Mesothelial cell of epicardium (in vitro differentiated cells): ENCODE measurements at regions not wholly inside any gene's neighbourhood (a gene's known extent, or its start where the extent isn't known, plus 50 kb on each side); places are given as distances from the start of the nearest gene placed in this dataset.

Source experiments
- DNase-seq, 2 experiments: peaks; one replicate each; pipeline ENCODE4 v3.0.0; 2021; ENCODE audit warnings: low spot score in 2 of 2; ENCODE audit not compliant: unreplicated experiment in 2 of 2
- H3K27ac Mint-ChIP-seq: 2 replicates; pipeline ENCODE4 v1.8.0; 2021; ENCODE audit warnings: mixed read lengths
- H3K27me3 Mint-ChIP-seq: 2 replicates; pipeline ENCODE4 v1.8.0; 2021; ENCODE audit warnings: low read depth, mixed read lengths
- H3K36me3 Mint-ChIP-seq: 2 replicates; pipeline ENCODE4 v1.8.0; 2021; ENCODE audit warnings: mixed read lengths
- H3K4me1 Mint-ChIP-seq: 2 replicates; pipeline ENCODE4 v1.8.0; 2021; ENCODE audit warnings: mixed read lengths
- H3K4me3 Mint-ChIP-seq: 2 replicates; pipeline ENCODE4 v1.8.0; 2021; ENCODE audit warnings: mild to moderate bottlenecking, moderate library complexity, mixed read lengths
- H3K9me3 Mint-ChIP-seq: 2 replicates; pipeline ENCODE4 v1.8.0; 2021; ENCODE audit warnings: mixed read lengths
- TF ChIP-seq, protein P1 (sequence below): fragments of 200-600 bp; sonication (generic); IDR thresholded peaks from one replicate; pipeline ENCODE4 v1.5.0; 2021; ENCODE audit warnings: antibody characterized with exemption; ENCODE audit not compliant: unreplicated experiment

DNA sequence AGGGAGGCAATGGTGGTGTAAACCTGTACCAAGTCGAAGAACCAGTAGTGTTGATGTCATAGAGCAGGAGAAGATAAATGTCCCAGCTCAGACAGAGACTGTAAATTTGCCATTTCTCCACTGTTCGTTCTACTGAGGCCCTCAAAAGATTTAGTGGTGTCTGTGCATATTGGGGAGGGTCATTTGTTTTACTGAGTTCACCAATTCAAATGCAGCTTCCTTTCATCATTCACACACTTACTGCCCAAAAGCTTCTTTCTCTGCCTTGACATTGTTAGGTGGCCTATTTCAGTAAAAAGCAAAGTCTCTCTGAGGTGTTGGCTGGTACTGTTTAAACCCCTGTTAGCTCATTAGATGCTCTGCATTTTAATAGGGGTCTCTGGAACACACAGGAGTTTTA lies 86.2 kb upstream of the EDNRB start:
- Mint-ChIP-seq H3K4me1 (peaks cover 5% of the 10 kb centered on the region), H3K9me3 (peaks cover 21% of the 10 kb centered on the region), H3K4me3 (no peak overlapping the region), H3K36me3 (no peaks in the 10 kb centered on the region), H3K27me3 (no peaks in the 10 kb centered on the region), H3K27ac (no peak overlapping the region)
- DNase-seq = no peak
- TF ChIP-seq, protein P1, sequence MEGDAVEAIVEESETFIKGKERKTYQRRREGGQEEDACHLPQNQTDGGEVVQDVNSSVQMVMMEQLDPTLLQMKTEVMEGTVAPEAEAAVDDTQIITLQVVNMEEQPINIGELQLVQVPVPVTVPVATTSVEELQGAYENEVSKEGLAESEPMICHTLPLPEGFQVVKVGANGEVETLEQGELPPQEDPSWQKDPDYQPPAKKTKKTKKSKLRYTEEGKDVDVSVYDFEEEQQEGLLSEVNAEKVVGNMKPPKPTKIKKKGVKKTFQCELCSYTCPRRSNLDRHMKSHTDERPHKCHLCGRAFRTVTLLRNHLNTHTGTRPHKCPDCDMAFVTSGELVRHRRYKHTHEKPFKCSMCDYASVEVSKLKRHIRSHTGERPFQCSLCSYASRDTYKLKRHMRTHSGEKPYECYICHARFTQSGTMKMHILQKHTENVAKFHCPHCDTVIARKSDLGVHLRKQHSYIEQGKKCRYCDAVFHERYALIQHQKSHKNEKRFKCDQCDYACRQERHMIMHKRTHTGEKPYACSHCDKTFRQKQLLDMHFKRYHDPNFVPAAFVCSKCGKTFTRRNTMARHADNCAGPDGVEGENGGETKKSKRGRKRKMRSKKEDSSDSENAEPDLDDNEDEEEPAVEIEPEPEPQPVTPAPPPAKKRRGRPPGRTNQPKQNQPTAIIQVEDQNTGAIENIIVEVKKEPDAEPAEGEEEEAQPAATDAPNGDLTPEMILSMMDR = no peak

- H3K4me1 Mint-ChIP-seq = peaks cover 5% of the 10 kb centered on the region
- TF ChIP-seq, protein P1 = no peak
- peaks cover 30% of the 10 kb centered on the region for H3K9me3 Mint-ChIP-seq
- DNase-seq = no peak
- H3K27ac Mint-ChIP-seq = no peak overlapping the region
- H3K27me3 Mint-ChIP-seq = no peaks in the 10 kb centered on the region
- no peaks in the 10 kb centered on the region for H3K36me3 Mint-ChIP-seq
- no peak overlapping the region for H3K4me3 Mint-ChIP-seq
Observed at GRCh38 chr13:77999746-78000145, 81.1 kb upstream of the EDNRB start.

GRCh38 chr13:77994166-77994565 lies 75.5 kb upstream of the EDNRB start:
- H3K36me3 Mint-ChIP-seq = no peaks in the 10 kb centered on the region
- H3K27me3 Mint-ChIP-seq = no peaks in the 10 kb centered on the region
- H3K4me3 Mint-ChIP-seq = no peak overlapping the region
- peaks cover 12% of the 10 kb centered on the region for H3K4me1 Mint-ChIP-seq
- H3K9me3 Mint-ChIP-seq = peaks cover 14% of the 10 kb centered on the region
- H3K27ac Mint-ChIP-seq = no peak overlapping the region
- TF ChIP-seq, protein P1 = no peak
- no peak for DNase-seq

DNA sequence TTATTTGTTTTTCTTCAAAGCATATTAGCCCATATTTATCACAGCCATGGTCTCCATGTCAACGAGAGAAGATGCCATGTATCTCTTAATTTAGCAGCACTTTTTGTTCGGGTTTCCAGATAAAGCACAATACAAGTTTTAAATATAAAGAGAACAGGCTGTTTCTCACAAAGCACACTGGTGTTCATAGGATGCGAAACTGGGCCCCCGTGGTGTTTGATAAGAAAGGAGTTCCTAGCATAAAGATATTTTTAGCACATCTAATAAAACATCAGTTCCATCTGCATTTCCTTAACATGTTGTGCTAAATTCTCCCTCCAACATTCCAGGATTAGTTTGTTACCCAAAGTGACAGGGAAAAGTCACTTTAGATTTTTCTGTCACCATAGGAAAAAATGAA lies 72.4 kb upstream of the EDNRB start:
- DNase-seq = no peak
- H3K27ac Mint-ChIP-seq = no peak overlapping the region
- TF ChIP-seq, protein P1 = no peak

GRCh38 chr13:77989281-77989680 lies 70.7 kb upstream of the EDNRB start:
- peaks cover 12% of the 10 kb centered on the region for H3K4me1 Mint-ChIP-seq
- no peaks in the 10 kb centered on the region for H3K36me3 Mint-ChIP-seq
- DNase-seq = no peak
- H3K27me3 Mint-ChIP-seq = no peaks in the 10 kb centered on the region
- TF ChIP-seq, protein P1 = no peak
- H3K27ac Mint-ChIP-seq = no peak overlapping the region
- H3K9me3 Mint-ChIP-seq = no peaks in the 10 kb centered on the region
- H3K4me3 Mint-ChIP-seq = no peak overlapping the region

More for the DNA sequence above, 72.4 kb upstream of the EDNRB start:
- H3K9me3 Mint-ChIP-seq = peaks cover under 1% of the 10 kb centered on the region
- H3K27me3 Mint-ChIP-seq = no peaks in the 10 kb centered on the region
- no peak overlapping the region for H3K4me3 Mint-ChIP-seq
- H3K36me3 Mint-ChIP-seq = no peaks in the 10 kb centered on the region
- peaks cover 12% of the 10 kb centered on the region for H3K4me1 Mint-ChIP-seq

- Mint-ChIP-seq H3K9me3 (no peaks in the 10 kb centered on the region), H3K4me3 (no peak overlapping the region), H3K27me3 (no peaks in the 10 kb centered on the region), H3K36me3 (no peaks in the 10 kb centered on the region), H3K27ac (no peak overlapping the region), H3K4me1 (peaks cover 12% of the 10 kb centered on the region)
- TF ChIP-seq, protein P1 = no peak
- no peak for DNase-seq
Observed at GRCh38 chr13:77988355-77988754, 69.7 kb upstream of the EDNRB start.
